GM21528 (cell line): ENCODE measurements at regions not wholly inside any gene's neighbourhood (a gene's known extent, or its start where the extent isn't known, plus 50 kb on each side); places are given as distances from the start of the nearest gene placed in this dataset.
"Not testable (repeated sequence)": the region's sequence is repeated elsewhere in the genome, so short reads cannot be mapped to it uniquely, and the experiment has no call there.

Source experiments
- ATAC-seq: cut with Tn5 transposase; IDR thresholded peaks from one replicate; pipeline ENCODE4 v1.9.1; 2021; ENCODE audit warnings: mild to moderate bottlenecking, moderate library complexity; ENCODE audit not compliant: unreplicated experiment, low FRiP score

GRCh38 chr6:155916846-155917624 is 461.4 kb upstream of the NOX3 start:
- ATAC-seq: no peak

DNA sequence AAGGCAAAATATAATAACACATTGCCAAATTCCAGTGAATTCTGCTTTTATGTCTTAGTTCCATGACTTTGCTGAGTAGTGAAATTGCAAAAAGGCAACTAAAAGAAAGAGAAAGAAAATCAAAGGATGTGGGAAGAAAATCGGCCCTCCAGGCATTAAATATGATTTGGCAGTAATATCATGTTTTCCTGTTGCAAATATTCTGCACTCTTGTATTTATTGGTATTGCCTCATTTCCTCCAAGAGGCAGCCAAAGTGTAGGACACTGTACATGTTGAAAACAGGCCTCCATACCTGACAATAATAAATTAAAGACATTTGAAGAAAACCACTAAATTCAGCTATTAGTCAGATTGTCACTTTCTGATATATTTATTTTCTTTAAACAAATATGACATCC is 460.0 kb upstream of the NOX3 start:
- no peak for ATAC-seq

- ATAC-seq: no peak
These were observed 458.2 kb upstream of the NOX3 start for GRCh38 chr6:155913816-155914215.

DNA sequence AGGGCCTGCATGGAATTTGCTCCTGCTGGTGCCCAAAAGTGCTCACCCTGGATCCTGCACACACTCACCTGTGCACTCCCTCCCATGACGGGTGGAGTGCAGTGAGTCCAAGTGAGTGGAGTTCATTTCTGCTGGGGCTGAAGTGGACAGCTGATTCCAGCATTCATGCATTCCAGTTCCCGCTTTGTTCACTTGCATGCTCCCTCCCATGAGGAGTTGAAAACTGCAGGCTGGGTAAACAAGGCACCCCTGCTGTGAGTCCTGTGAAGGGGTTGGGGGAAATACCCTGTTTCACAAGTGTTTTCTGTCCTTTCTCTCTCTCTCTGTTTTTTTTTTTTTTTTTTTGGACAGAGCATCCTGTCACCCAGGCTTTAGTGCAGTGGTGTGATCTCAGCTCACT is 454.1 kb upstream of the NOX3 start:
- ATAC-seq: no peak

DNA sequence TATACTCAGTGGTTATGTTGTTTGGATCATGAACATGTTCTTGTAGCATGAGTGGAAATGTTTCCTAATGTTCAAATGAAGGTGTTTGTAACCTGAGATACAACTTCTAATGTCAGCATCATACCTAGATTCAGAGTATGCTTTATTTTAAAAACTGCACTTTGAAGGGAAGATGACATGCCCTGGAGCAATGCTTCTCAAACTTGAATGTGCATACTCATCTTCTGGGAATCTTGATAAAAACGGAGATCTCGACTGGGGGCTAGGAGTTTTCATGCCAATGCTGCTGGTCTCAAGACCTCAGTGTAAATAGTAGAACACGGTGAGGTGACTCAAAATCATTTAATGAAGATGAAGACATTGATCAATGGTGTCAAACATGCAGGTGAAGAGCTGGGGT is 440.0 kb upstream of the NOX3 start:
- no peak for ATAC-seq

DNA sequence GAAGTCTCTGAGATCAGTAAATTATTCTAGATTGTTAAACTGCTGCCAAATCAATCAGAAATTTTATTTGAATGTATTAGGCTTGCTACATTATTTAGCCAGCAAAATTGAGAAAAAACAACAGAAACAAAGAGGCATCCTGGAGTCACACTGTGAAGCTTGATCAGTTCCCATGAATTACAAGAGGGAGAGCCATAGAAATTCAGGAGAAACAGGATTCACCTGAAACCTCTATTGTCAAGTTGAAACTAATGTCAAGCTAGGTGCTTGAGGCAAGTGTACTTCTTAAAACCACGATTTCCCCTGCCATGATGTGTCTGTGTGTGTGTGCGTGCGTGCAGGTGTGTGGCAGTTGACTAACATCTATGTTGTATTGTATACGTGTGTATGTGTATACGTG is 439.1 kb upstream of the NOX3 start:
- ATAC-seq: no peak

DNA sequence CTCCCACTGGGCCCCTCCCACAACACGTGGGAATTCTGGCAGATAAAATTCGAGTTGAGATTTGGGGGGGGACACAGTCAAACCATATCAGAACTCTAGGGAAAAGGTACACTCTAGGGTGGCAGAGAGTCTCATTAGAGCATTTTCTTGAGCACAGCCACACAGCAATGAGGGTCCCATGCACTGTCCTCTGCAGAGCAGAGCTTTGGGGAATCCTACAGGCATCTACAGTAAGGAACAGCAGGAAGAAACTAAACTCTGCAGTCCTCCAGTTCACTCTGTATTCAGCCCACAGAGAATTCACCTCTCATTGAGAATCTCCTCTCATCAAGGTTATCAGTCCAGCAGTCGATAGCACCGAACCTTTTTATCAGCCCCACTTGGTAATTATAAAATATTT is 438.6 kb upstream of the NOX3 start:
- no peak for ATAC-seq

DNA sequence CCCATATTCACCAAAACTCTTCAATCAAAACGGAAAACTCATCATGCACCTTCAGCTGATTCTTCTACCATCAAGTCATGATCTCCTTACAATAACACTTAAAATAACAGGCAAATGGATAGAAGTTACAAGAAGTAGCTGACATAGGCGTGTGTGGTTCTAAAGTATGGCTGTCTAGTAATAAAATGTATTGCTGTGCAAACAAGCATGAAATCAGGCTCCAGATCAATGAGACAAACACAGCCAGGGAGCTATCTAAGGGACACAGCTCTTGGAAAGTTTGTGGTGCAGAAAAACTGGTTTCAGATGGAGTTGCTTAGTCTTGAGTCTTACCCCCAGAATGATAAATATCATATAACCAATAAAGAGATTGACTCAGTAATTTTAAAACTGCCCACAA is 434.8 kb upstream of the NOX3 start:
- ATAC-seq: no peak

DNA sequence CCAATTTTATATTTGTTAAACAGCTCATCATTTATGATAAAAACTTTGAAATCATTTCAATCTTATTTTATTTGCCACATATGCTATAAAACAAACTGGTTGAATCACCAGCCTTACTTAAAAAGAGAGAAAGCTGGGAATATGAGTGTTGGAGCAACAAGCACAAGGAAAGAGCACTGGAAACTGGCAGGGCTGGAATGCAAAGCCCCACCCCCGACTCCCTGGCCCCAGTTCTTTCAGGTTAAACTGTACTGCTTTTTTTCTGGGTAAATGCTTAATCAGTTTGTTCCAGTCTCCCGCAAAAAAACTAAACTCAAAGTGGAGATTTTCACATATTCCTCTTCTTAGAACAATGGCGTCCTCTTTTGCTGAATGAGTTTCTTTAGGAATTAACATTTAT is 433.8 kb upstream of the NOX3 start:
- ATAC-seq: no peak

GRCh38 chr6:155887421-155887820 is 431.8 kb upstream of the NOX3 start:
- no peak for ATAC-seq

GRCh38 chr6:155883741-155884140 is 428.1 kb upstream of the NOX3 start:
- ATAC-seq: no peak

DNA sequence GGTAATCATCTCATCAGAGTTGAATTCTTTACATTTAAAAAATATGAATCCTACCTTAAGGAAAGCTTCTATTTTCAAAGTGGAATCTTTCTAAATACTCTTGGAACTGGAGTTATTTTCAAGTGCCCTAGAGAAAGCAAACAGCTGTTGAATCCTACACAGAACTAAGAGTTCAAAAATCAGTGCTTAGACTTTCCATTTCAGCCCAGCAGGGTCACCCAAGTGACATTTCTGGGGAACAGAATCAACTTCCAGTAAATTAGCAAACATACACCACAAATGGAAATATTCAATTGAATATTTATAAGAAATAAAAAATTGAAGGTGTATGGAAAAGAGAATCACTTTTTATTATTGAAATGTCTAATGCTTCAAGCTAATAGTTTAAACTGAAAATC is 427.7 kb upstream of the NOX3 start:
- ATAC-seq: no peak

DNA sequence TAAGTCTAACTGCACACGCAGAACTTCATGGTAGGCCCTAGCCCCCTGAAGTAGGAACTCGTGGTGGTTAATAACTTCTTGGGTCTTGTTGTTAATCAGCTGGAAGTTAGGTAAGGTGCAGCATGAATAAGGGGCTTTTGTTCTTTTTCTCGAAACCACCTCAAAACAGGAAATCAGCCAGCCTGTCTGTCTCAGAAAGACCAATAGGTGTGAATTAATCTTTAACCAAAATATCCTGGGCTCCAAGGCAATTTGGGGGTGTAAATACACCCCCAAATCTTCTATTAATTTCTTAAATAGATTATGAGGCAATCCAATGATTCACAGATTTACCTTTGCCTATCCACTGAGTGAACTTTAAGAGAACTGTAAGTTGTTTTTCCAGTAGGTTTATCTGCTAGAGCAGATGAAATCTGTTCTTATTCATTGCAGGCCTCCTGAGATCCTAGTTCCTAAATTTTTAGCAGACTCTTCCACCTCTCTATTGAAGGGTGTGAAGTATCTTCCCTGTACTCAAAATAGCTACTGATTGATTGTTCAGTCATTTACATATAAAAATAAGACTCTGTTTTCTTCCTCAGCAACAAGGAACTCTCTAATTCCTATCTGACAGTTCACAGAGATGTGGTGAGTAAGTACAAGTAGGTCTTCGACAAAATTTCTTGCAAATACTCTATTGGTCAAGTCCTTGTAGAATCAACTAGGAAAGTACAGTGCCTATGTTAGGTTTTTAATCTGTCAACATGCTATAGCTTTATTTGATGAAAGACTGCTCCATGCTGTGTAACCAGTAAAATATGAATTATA is 427.1 kb upstream of the NOX3 start:
- ATAC-seq: peak; percentile 87

- ATAC-seq: peak; percentile 46
These were observed 426.3 kb upstream of the NOX3 start for GRCh38 chr6:155881826-155882526.

GRCh38 chr6:155880900-155881299 is 425.3 kb upstream of the NOX3 start:
- ATAC-seq: no peak

DNA sequence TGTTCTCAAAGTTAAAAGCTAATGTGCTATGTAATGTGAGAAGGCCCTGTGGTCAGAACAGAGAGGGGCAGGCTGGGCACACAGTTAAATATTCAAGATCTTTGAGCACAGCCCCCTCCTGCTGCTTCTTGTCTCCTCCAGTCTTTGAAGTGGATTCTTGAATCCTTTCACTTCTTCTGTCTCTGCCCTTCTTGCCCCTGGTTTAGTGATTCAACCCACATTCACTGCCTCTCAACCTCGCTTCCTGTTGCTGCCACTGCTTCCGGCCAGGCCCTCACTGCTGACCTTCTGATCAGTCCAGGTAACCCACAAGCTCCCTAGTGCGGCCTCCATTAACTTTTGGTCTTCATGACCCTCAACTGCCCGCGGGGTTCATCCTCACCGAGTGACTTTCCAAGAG is 417.3 kb upstream of the NOX3 start:
- no peak for ATAC-seq

GRCh38 chr6:155867682-155868081 is 412.0 kb upstream of the NOX3 start:
- no peak for ATAC-seq

- ATAC-seq: not testable (repeated sequence)
These were observed 411.2 kb upstream of the NOX3 start for GRCh38 chr6:155866676-155867390.

DNA sequence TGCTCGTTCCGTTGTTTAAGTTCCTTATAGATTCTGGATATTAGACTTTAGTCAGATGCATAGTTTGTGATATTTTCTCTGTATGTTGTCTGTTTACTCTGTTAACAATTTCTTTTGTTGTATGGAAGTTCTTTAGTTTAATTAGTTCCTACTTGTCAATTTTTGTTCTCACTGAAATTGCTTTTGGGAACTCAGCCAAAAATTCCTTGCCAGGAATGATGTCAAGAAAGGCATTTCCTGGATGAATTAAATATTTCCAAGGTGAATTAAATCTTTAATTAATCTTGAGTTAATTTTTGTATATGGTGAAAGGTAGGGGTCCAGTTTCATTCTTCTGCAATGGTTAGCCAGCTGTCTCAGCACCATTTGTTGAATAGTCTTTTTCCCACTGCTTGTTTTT is 406.2 kb upstream of the NOX3 start:
- ATAC-seq: no peak

DNA sequence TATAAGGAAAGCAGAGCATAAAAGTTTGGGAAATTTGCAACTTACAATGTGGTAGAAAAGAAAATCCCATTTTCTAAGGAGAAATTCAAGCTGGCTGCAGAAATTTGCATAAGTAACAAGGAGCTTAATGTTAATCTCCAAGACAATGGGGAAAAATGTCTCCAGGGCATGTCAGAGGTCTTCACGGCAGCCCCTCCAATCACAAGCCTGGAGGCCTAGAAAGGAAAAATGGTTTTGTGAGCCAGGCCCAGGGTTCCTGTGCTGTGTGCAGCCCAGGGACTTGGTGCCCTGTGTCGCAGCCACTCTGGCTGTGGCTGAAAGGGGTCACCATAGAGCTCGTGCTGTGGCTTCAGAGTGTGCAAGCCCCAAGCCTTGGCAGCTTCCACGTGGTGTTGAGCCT is 403.3 kb upstream of the NOX3 start:
- ATAC-seq: not testable (repeated sequence)

DNA sequence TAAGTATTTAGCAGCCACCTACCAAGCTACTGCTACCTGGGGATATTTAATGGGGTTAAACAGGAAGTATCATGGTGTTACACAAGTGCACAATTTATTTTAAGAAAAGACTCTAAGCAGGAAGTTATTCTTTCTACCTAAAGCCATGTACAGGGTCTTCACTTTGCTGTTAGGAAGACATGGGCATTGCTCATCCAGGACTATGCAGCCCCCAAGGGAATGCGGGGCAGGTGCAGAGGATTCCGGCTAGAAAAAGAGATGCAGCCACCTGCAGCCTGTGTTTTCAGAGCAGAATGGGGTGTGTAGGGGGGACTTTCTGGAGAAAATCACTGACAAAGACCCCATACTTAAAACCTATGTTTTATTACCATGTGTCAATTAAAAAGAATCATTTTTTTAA is 399.1 kb upstream of the NOX3 start:
- ATAC-seq: no peak
